OCI-LY7 (cell line): ENCODE measurements at regions not wholly inside any gene's neighbourhood (a gene's known extent, or its start where the extent isn't known, plus 50 kb on each side); places are given as distances from the start of the nearest gene placed in this dataset.

Source experiments
- BruUV-seq: library from RNA; stranded (reverse); fragments of 400-500 nt; replicated peaks from 2 replicates; lab custom pipeline; 2021; lab: Mats Ljungman, UMichigan
- CTCF ChIA-PET: fragments of 300-600 bp; sonication (Branson Sonifier 250); formaldehyde crosslinking; loops from one replicate; lab custom pipeline; 2022; ENCODE audit warnings: antibody characterized with exemption; ENCODE audit not compliant: unreplicated experiment; lab: Charles Lee
- POLR2A ChIA-PET: fragments of 300-600 bp; sonication (Branson Sonifier 250); formaldehyde crosslinking; loops from one replicate; lab custom pipeline; 2022; ENCODE audit warnings: antibody characterized with exemption; lab: Charles Lee
- DNase-seq: peaks from one replicate; pipeline ENCODE4 v3.0.0-alpha.2; 2015; ENCODE audit warnings: low spot score
- H2AFZ ChIP-seq: fragments of 200-600 bp; sonication (generic), shearing (Covaris generic); 2 replicates; pipeline ENCODE4 v1.6.1; 2014; ENCODE audit warnings: mild to moderate bottlenecking, antibody characterized with exemption, low read length, moderate library complexity
- H3K27ac ChIP-seq: fragments of 200-600 bp; sonication (generic); 2 replicates; pipeline ENCODE4 v1.5.1; 2014; ENCODE audit warnings: mixed run types, low read depth, mild to moderate bottlenecking, moderate library complexity, low read length, inconsistent platforms; ENCODE audit not compliant: poor library complexity, severe bottlenecking
- H3K36me3 ChIP-seq: fragments of 200-600 bp; sonication (generic); 2 replicates; pipeline ENCODE4 v1.6.1; 2014; ENCODE audit warnings: mild to moderate bottlenecking, antibody characterized with exemption, low read length, moderate library complexity, mixed read lengths; ENCODE audit not compliant: insufficient read depth
- H3K4me1 ChIP-seq: fragments of 200-600 bp; sonication (generic); 2 replicates; pipeline ENCODE4 v1.5.1; 2014; ENCODE audit warnings: mild to moderate bottlenecking, low read length; ENCODE audit not compliant: insufficient read depth, poor library complexity, severe bottlenecking
- H3K4me2 ChIP-seq: fragments of 200-600 bp; sonication (generic); 2 replicates; pipeline ENCODE4 v1.6.1; 2014; ENCODE audit warnings: mild to moderate bottlenecking, low read length
- H3K4me3 ChIP-seq: fragments of 200-600 bp; sonication (generic); 2 replicates; pipeline ENCODE4 v1.5.1; 2014; ENCODE audit warnings: mild to moderate bottlenecking, low read depth, low read length; ENCODE audit not compliant: poor library complexity, severe bottlenecking
- H3K79me2 ChIP-seq: fragments of 200-600 bp; sonication (generic); 2 replicates; pipeline ENCODE4 v1.6.1; 2016; ENCODE audit warnings: low read depth, mild to moderate bottlenecking, low read length, moderate library complexity, mixed read lengths; ENCODE audit not compliant: insufficient read depth
- H3K9me2 ChIP-seq: fragments of 200-600 bp; sonication (generic); 2 replicates; pipeline ENCODE4 v1.6.1; 2016; ENCODE audit warnings: mild to moderate bottlenecking, low read length, mixed read lengths; ENCODE audit not compliant: insufficient read depth
- H3K9me3 ChIP-seq: fragments of 200-600 bp; sonication (generic); 2 replicates; pipeline ENCODE4 v1.6.1; 2014; ENCODE audit warnings: mild to moderate bottlenecking, mixed run types, low read length, mixed read lengths
- H4K20me1 ChIP-seq: fragments of 200-600 bp; sonication (generic); 2 replicates; pipeline ENCODE4 v1.6.1; 2014; ENCODE audit warnings: mild to moderate bottlenecking, antibody characterized with exemption, low read length, moderate library complexity, mixed read lengths; ENCODE audit not compliant: insufficient read depth
- EZH2phosphoT487 ChIP-seq: fragments of 200-600 bp; sonication (generic); IDR thresholded peaks from 2 replicates; pipeline ENCODE4 v1.6.1; 2018; ENCODE audit warnings: low read depth, borderline replicate concordance, mild to moderate bottlenecking, mixed run types, antibody characterized with exemption, low read length, moderate library complexity, mixed read lengths
- intact Hi-C: fragments of 100-400 bp; cut with micrococcal nuclease; formaldehyde crosslinking; loops from one replicate; pipeline ENCODE4 v1.10.0; 2022; ENCODE audit not compliant: unreplicated experiment
- TF ChIP-seq, protein P1 (sequence below): fragments of 200-600 bp; sonication (generic); conservative IDR thresholded peaks from 2 replicates; pipeline ENCODE4 v1.5.1; 2014; ENCODE audit warnings: mild to moderate bottlenecking, antibody characterized with exemption, low read length, moderate library complexity, mixed read lengths

DNA sequence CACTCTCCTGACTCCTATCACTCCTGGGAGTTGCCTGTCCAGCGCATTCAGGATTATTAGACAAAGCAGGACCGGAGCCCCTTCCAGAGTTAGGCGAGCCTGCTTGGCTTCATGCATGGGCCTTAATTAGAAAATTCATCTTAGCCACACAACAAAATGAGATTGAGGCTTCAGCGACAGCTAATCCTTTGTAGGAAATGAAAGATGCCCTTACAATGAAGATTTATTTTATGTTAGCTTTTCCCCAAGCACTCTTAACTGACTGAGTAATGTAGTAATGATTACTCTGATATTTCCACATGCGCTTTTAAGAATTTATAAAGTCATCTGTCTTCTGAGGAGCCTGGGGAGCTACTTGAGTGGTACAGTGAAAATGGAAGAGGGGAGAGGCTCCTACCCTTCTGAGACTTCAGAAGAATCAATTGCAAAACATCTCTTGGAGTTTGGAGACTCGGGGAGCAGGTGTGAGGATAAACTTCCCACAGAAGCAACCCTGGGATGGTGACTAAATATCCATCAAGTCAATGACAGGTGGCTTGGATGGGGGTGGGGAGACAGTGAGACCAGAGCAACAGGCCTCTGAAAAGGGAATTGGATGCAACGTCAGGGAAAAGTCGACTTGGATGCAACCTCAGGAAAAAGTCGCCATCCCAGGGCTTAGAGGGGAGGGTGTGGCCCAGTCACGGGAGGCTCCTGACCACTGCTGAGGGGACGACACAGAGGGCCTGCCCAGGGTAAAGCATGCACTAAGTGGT lies 434.5 kb upstream of the B3GAT1 start:
- no peak overlapping the region for H3K27ac ChIP-seq
- no peak for DNase-seq
- no peaks in the 10 kb centered on the region for H3K79me2 ChIP-seq
- no TSS peak for BruUV-seq
- H3K4me1 ChIP-seq: no peaks in the 10 kb centered on the region
- H3K9me3 ChIP-seq: no peaks in the 10 kb centered on the region
- intact Hi-C loops: no loop called here
- CTCF ChIA-PET: no interaction called here
- POLR2A ChIA-PET: no interaction called here
- no peaks in the 10 kb centered on the region for H4K20me1 ChIP-seq
- H3K9me2 ChIP-seq: no peaks in the 10 kb centered on the region
- no peaks in the 10 kb centered on the region for H3K36me3 ChIP-seq
- no peak overlapping the region for H3K4me2 ChIP-seq
- TF ChIP-seq, protein P1, sequence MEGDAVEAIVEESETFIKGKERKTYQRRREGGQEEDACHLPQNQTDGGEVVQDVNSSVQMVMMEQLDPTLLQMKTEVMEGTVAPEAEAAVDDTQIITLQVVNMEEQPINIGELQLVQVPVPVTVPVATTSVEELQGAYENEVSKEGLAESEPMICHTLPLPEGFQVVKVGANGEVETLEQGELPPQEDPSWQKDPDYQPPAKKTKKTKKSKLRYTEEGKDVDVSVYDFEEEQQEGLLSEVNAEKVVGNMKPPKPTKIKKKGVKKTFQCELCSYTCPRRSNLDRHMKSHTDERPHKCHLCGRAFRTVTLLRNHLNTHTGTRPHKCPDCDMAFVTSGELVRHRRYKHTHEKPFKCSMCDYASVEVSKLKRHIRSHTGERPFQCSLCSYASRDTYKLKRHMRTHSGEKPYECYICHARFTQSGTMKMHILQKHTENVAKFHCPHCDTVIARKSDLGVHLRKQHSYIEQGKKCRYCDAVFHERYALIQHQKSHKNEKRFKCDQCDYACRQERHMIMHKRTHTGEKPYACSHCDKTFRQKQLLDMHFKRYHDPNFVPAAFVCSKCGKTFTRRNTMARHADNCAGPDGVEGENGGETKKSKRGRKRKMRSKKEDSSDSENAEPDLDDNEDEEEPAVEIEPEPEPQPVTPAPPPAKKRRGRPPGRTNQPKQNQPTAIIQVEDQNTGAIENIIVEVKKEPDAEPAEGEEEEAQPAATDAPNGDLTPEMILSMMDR: no peak
- TF ChIP-seq EZH2phosphoT487: no peak
- no peak overlapping the region for H3K4me3 ChIP-seq
- no peak overlapping the region for H2AFZ ChIP-seq

GRCh38 chr11:134845474-134846327 lies 433.7 kb upstream of the B3GAT1 start:
- intact Hi-C loops: no loop called here
- no TSS peak for BruUV-seq
- POLR2A ChIA-PET: no interaction called here
- Histone ChIP-seq H3K4me1 (no peaks in the 10 kb centered on the region), H4K20me1 (no peaks in the 10 kb centered on the region), H3K4me3 (no peak overlapping the region), H3K9me3 (no peaks in the 10 kb centered on the region), H3K79me2 (no peaks in the 10 kb centered on the region), H2AFZ (no peak overlapping the region), H3K36me3 (no peaks in the 10 kb centered on the region), H3K9me2 (no peaks in the 10 kb centered on the region), H3K4me2 (no peak overlapping the region), H3K27ac (no peak overlapping the region)
- DNase-seq: no peak
- TF ChIP-seq, protein P1: no peak
- no peak for TF ChIP-seq EZH2phosphoT487
- CTCF ChIA-PET: no interaction called here

DNA sequence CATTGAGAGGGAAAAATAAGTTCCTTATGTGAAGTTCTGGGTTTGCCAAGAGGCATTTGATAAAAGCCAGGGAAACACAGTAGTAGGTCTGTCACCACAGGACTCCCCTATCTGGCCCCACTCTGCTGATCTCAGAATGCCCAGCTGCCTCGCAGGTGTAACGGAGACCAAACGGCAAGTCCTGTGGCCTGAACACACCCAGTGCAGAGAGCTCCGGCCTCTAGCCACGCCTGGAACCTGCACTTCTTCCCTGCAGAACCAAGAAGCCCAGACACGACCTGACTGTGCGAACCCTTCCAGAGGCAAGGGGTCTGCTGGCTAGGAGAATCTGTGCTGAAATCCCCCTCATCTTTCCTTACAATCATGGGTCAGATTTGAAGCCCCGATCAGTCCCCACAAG lies 432.8 kb upstream of the B3GAT1 start:
- Histone ChIP-seq H2AFZ (no peak overlapping the region), H3K79me2 (no peaks in the 10 kb centered on the region), H3K4me3 (no peak overlapping the region), H3K4me1 (no peaks in the 10 kb centered on the region), H3K27ac (no peak overlapping the region), H3K4me2 (no peak overlapping the region), H3K9me3 (no peaks in the 10 kb centered on the region), H3K9me2 (no peaks in the 10 kb centered on the region), H3K36me3 (no peaks in the 10 kb centered on the region), H4K20me1 (no peaks in the 10 kb centered on the region)
- BruUV-seq: no TSS peak
- POLR2A ChIA-PET: no interaction called here
- DNase-seq: no peak
- intact Hi-C loops: no loop called here
- TF ChIP-seq, protein P1: no peak
- no peak for TF ChIP-seq EZH2phosphoT487
- CTCF ChIA-PET: no interaction called here
